T47D (cell line): ENCODE measurements at regions not wholly inside any gene's neighbourhood (a gene's known extent, or its start where the extent isn't known, plus 50 kb on each side); places are given as distances from the start of the nearest gene placed in this dataset.

Experiments
- DNase-seq, 2 experiments: peaks; one replicate each; pipeline versions ENCODE4 v3.0.0 to v3.0.0-alpha.2; 2011 to 2012; ENCODE audit warnings: low read depth in 1 of 2, low spot score in 1 of 2
- JUND ChIP-seq: IDR thresholded peaks from 2 replicates; pipeline ENCODE4 v1.6.1; 2012; ENCODE audit warnings: low read depth
- in situ Hi-C: cut with HindIII; loops from 2 replicates; pipeline ENCODE4 v1.10.0; 2016; ENCODE audit warnings: low sequenced_read_pairs, low pct_unique_long_range_greater_than_20kb

GRCh38 chr2:82893190-82893589 lies 1565.9 kb downstream of the SUCLG1 start:
- no peak for TF ChIP-seq JUND
- in situ Hi-C loops, result no loop called here
- DNase-seq, result no peak

GRCh38 chr2:82879803-82880202 lies 1579.3 kb downstream of the SUCLG1 start:
- in situ Hi-C loops, result no loop called here
- TF ChIP-seq JUND, result no peak
- DNase-seq, result no peak

- in situ Hi-C loops, result no loop called here
- no peak for TF ChIP-seq JUND
- DNase-seq, result no peak
These were observed 1583.2 kb downstream of the SUCLG1 start for GRCh38 chr2:82875858-82876257.

GRCh38 chr2:82857967-82858366 lies 1601.1 kb downstream of the SUCLG1 start:
- in situ Hi-C loops, result no loop called here
- no peak for TF ChIP-seq JUND
- DNase-seq, result no peak

- no peak for DNase-seq
- in situ Hi-C loops, result no loop called here
- no peak for TF ChIP-seq JUND
These were observed 1605.8 kb downstream of the SUCLG1 start for GRCh38 chr2:82853299-82853698.

GRCh38 chr2:82852787-82853186 lies 1606.3 kb downstream of the SUCLG1 start:
- in situ Hi-C loops, result no loop called here
- no peak for DNase-seq

GRCh38 chr2:82848285-82848684 lies 1610.8 kb downstream of the SUCLG1 start:
- in situ Hi-C loops, result no loop called here
- TF ChIP-seq JUND, result no peak

More at GRCh38 chr2:82852787-82853186, 1606.3 kb downstream of the SUCLG1 start:
- no peak for TF ChIP-seq JUND

GRCh38 chr2:82839036-82839435 lies 1620.0 kb downstream of the SUCLG1 start:
- in situ Hi-C loops, result no loop called here
- no peak for TF ChIP-seq JUND
- DNase-seq, result no peak

More at GRCh38 chr2:82848285-82848684, 1610.8 kb downstream of the SUCLG1 start:
- DNase-seq, result no peak

- in situ Hi-C loops, result no loop called here
- no peak for TF ChIP-seq JUND
- no peak for DNase-seq
These were observed 1621.3 kb downstream of the SUCLG1 start for GRCh38 chr2:82837588-82838304.

- in situ Hi-C loops, result no loop called here
These were observed 1624.2 kb downstream of the SUCLG1 start for GRCh38 chr2:82834893-82835292.

GRCh38 chr2:82827426-82827825 lies 1631.7 kb downstream of the SUCLG1 start:
- no peak for TF ChIP-seq JUND
- in situ Hi-C loops, result no loop called here
- DNase-seq, result no peak

More at GRCh38 chr2:82834893-82835292, 1624.2 kb downstream of the SUCLG1 start:
- DNase-seq, result no peak
- TF ChIP-seq JUND, result no peak

GRCh38 chr2:82826437-82826836 lies 1632.6 kb downstream of the SUCLG1 start:
- in situ Hi-C loops, result no loop called here
- TF ChIP-seq JUND, result no peak
- no peak for DNase-seq

- in situ Hi-C loops, result no loop called here
- DNase-seq, result no peak
- TF ChIP-seq JUND, result no peak
These were observed 1633.5 kb downstream of the SUCLG1 start for GRCh38 chr2:82825410-82826090.
